ENCODE measurements at regions not wholly inside any gene's neighbourhood (a gene's known extent, or its start where the extent isn't known, plus 50 kb on each side); places are given as distances from the start of the nearest gene placed in this dataset.

GRCh38 chr13:103403814-103404213 lies 337.6 kb upstream of the SLC10A2 start:
- DNase-seq: no peak

- no peak for DNase-seq
These were observed 337.0 kb upstream of the SLC10A2 start for GRCh38 chr13:103403148-103403740.

- no peak for DNase-seq
These were observed 328.9 kb upstream of the SLC10A2 start for GRCh38 chr13:103395139-103395538.

GRCh38 chr13:103394618-103395017 lies 328.4 kb upstream of the SLC10A2 start:
- no peak for DNase-seq

- DNase-seq: no peak
These were observed 325.7 kb upstream of the SLC10A2 start for GRCh38 chr13:103391936-103392335.

- DNase-seq: no peak
These were observed 322.6 kb upstream of the SLC10A2 start for GRCh38 chr13:103388839-103389238.

- no peak for DNase-seq
These were observed 320.1 kb upstream of the SLC10A2 start for GRCh38 chr13:103386341-103386740.

GRCh38 chr13:103373916-103374315 lies 307.7 kb upstream of the SLC10A2 start:
- no peak for DNase-seq

GRCh38 chr13:103371271-103371670 lies 305.1 kb upstream of the SLC10A2 start:
- no peak for DNase-seq

GRCh38 chr13:103370790-103371189 lies 304.6 kb upstream of the SLC10A2 start:
- DNase-seq: no peak

- DNase-seq: no peak
These were observed 292.2 kb upstream of the SLC10A2 start for GRCh38 chr13:103358255-103358932.

- DNase-seq: no peak
These were observed 290.1 kb upstream of the SLC10A2 start for GRCh38 chr13:103356226-103356864.

- DNase-seq: no peak
These were observed 288.0 kb upstream of the SLC10A2 start for GRCh38 chr13:103354171-103354570.

- DNase-seq: no peak
These were observed 285.0 kb upstream of the SLC10A2 start for GRCh38 chr13:103351035-103351828.

- no peak for DNase-seq
These were observed 283.9 kb upstream of the SLC10A2 start for GRCh38 chr13:103350147-103350546.

- no peak for DNase-seq
These were observed 283.2 kb upstream of the SLC10A2 start for GRCh38 chr13:103349211-103349980.

- DNase-seq: no peak
These were observed 269.0 kb upstream of the SLC10A2 start for GRCh38 chr13:103335241-103335640.

- DNase-seq: no peak
These were observed 265.7 kb upstream of the SLC10A2 start for GRCh38 chr13:103331924-103332323.

GRCh38 chr13:103328899-103329298 lies 262.7 kb upstream of the SLC10A2 start:
- DNase-seq: no peak

GRCh38 chr13:103326326-103326725 lies 260.1 kb upstream of the SLC10A2 start:
- no peak for DNase-seq

- no peak for DNase-seq
These were observed 259.5 kb upstream of the SLC10A2 start for GRCh38 chr13:103325672-103326071.

GRCh38 chr13:103324641-103325040 lies 258.4 kb upstream of the SLC10A2 start:
- DNase-seq: no peak

GRCh38 chr13:103315711-103316110 lies 249.5 kb upstream of the SLC10A2 start:
- peak; percentile 20 for DNase-seq
